ENCODE measurements at regions not wholly inside any gene's neighbourhood (a gene's known extent, or its start where the extent isn't known, plus 50 kb on each side); places are given as distances from the start of the nearest gene placed in this dataset.
A peak's percentile ranks its signal among the peaks of the same experiment; 100 is the strongest.

GRCh38 chr1:103854279-103854678, 104.6 kb downstream of the AMY1C start:
- DNase-seq = no peak

GRCh38 chr1:103859721-103860120, 110.0 kb downstream of the AMY1C start:
- no peak for DNase-seq

GRCh38 chr1:103898576-103899345, 149.1 kb downstream of the AMY1C start:
- DNase-seq = no peak

- DNase-seq = peak; percentile 75
These were observed 150.3 kb downstream of the AMY1C start for GRCh38 chr1:103900005-103900404.

GRCh38 chr1:103901072-103901471, 151.4 kb downstream of the AMY1C start:
- no peak for DNase-seq

GRCh38 chr1:103905363-103905762, 155.7 kb downstream of the AMY1C start:
- DNase-seq = no peak

- DNase-seq = no peak
These were observed 161.8 kb downstream of the AMY1C start for GRCh38 chr1:103911450-103911849.

- peak; percentile 5 for DNase-seq
These were observed 168.1 kb downstream of the AMY1C start for GRCh38 chr1:103917795-103918194.

GRCh38 chr1:103931891-103932290, 182.2 kb downstream of the AMY1C start:
- no peak for DNase-seq

GRCh38 chr1:103937763-103938357, 188.2 kb downstream of the AMY1C start:
- DNase-seq = no peak

GRCh38 chr1:103941086-103941485, 191.4 kb downstream of the AMY1C start:
- DNase-seq = no peak

- DNase-seq = no peak
These were observed 192.3 kb downstream of the AMY1C start for GRCh38 chr1:103942029-103942428.

GRCh38 chr1:103945774-103946173, 196.1 kb downstream of the AMY1C start:
- DNase-seq = no peak

GRCh38 chr1:103948526-103948925, 198.8 kb downstream of the AMY1C start:
- no peak for DNase-seq

GRCh38 chr1:103949779-103950178, 200.1 kb downstream of the AMY1C start:
- DNase-seq = peak; percentile 14

- DNase-seq = no peak
These were observed 203.7 kb downstream of the AMY1C start for GRCh38 chr1:103953386-103953785.

- no peak for DNase-seq
These were observed 209.0 kb downstream of the AMY1C start for GRCh38 chr1:103958699-103959098.

- DNase-seq = no peak
These were observed 209.9 kb downstream of the AMY1C start for GRCh38 chr1:103959565-103959964.

- DNase-seq = no peak
These were observed 210.3 kb downstream of the AMY1C start for GRCh38 chr1:103960045-103960444.

GRCh38 chr1:103960710-103961109, 211.0 kb downstream of the AMY1C start:
- no peak for DNase-seq

GRCh38 chr1:103986792-103987191, 237.1 kb downstream of the AMY1C start:
- DNase-seq = no peak

- DNase-seq = no peak
These were observed 247.9 kb downstream of the AMY1C start for GRCh38 chr1:103997631-103998030.

GRCh38 chr1:104018922-104019674, 269.4 kb downstream of the AMY1C start:
- no peak for DNase-seq

GRCh38 chr1:104019675-104020049, 270.0 kb downstream of the AMY1C start:
- DNase-seq = no peak

All from SHP77 treated with DMSO at 0.1 percent for 48 hours (cell line).